HG03196 (cell line): ENCODE measurements at regions not wholly inside any gene's neighbourhood (a gene's known extent, or its start where the extent isn't known, plus 50 kb on each side); places are given as distances from the start of the nearest gene placed in this dataset.

Experiments
- ATAC-seq: cut with Tn5 transposase; IDR thresholded peaks from one replicate; pipeline ENCODE4 v1.9.1; 2021; ENCODE audit not compliant: unreplicated experiment

DNA sequence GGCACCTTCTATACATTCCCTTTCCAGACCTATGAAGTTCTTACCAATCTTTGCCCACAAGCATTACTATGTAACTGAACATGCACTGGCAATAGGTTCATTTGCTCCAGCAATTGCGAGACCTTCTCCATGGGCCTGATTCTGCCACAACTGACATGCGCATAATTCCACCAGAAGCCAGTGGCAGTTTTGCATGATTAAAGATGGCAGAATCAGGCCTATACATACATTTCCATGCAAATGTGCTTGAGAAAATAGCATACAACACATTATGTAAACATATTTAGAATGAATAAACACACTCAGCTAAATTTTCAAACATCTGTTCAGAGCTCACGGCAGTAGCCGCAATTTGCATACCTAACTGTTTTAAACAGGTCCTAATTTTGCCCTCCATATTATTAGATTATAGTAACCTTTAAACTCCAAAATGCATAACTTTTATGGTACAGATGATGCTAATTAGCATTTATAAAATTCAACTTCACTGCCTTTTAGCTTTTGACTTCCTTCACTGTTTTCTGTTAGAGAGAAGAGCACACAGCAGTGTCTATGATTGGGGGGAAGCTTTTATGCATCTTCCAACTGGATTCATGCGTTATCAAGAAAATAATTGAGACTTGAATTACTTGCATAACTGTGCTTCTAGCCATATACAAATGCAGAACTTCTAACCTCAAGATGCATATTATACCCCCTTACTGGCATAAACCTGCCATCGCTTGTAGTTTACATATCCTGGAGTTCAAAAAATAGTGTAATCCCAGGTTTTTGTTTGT is 155.3 kb upstream of the CDH19 start:
- no peak for ATAC-seq

DNA sequence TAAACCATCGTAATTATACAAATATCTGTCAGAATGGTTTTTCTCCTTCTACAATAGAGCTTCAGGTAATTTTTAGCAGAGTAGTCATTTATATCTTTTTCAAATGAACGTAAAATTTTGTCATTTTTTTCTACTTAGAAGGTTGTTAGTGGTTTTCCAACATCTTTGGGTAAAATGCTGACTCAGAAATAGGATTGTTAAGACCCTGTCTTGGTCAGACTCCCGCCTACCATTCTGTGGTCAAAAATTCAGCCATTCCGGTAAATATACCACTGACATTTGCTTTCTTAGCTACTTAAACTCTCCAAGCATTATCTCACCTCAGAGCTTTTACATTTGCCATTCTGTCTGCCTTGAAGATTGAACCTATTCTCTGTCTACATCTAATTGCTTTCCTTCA is 154.1 kb upstream of the CDH19 start:
- no peak for ATAC-seq

DNA sequence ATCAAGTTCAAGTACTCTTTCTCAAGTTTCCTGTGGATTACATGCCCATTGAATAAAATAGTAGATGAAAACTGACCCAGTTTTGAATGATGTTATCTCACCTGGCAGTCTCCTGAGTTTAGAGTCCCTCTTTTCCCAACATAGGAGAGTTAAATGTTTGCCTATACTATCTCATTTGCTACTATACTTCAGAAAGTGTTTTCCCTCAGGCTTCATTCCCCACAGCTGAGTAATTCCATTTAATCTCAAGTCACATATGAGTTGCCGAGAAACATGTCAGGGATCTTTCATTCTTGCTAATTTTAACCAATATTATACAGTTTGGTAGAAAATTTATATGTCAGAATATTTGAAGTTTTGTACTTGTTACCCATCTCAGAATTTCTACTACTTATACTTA is 150.4 kb upstream of the CDH19 start:
- ATAC-seq: no peak

DNA sequence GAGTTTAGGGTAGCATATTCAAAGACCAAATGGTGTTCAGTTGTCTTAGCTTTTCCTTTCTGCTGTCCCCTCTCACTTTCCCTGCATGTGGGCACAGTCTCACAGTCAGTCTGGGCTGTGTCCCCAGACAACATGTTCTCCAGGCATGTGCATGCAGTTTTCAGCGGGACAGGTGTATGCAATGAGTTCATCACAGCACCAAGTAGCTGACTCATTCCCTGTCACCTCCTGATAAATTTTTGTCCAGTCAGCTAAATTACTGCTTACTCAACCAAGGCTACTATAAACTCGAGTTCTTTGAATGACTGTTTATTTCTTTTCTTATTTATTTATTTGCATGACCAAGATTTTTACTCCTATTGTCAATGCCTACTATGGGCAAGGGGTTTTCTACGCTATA is 148.8 kb upstream of the CDH19 start:
- ATAC-seq: no peak

- ATAC-seq: no peak
Observed at GRCh38 chr18:66749481-66750035, 145.7 kb upstream of the CDH19 start.

GRCh38 chr18:66749030-66749429 is 145.1 kb upstream of the CDH19 start:
- ATAC-seq: no peak

GRCh38 chr18:66742832-66743231 is 138.9 kb upstream of the CDH19 start:
- no peak for ATAC-seq

DNA sequence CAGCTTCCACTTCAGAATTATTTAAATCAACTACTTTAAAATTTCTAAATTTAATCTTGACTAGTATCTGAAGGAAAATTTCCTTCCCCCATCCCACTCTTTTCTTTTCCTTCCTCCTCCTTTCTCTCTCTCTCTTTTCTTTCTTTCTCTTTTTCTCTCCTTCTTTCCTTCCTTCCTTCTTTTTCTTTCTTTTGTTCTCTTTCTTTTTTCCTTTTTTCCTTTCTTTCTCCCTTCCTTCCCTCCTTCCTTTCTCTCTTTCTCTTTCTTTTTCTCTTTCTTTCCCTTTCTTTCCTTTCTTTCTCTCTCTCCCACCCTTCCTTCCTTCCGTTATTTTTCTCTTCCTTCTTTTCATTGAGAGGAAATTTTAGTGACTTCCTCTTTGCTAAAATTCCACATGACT is 132.0 kb upstream of the CDH19 start:
- no peak for ATAC-seq

- no peak for ATAC-seq
Observed at GRCh38 chr18:66734451-66734850, 130.6 kb upstream of the CDH19 start.

DNA sequence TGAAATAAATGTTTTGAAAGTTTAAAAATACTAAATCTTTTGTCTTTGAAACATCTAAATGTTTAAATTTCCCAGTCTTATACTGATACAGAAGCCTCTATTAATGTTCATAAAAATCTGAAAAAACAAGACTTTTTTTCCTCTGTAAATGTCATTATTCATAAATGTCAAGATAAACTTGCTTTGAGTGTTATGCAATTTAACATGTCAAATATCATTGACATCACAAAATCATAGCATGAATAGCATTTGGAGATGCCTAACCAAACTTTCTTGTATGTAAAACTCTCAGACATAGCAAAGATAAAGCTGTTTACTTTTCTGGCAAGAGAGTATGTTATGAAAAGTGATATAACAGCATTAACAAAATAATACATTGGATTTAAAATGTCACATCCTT is 128.0 kb upstream of the CDH19 start:
- ATAC-seq: no peak

GRCh38 chr18:66729442-66730239 is 125.8 kb upstream of the CDH19 start:
- ATAC-seq: no peak

DNA sequence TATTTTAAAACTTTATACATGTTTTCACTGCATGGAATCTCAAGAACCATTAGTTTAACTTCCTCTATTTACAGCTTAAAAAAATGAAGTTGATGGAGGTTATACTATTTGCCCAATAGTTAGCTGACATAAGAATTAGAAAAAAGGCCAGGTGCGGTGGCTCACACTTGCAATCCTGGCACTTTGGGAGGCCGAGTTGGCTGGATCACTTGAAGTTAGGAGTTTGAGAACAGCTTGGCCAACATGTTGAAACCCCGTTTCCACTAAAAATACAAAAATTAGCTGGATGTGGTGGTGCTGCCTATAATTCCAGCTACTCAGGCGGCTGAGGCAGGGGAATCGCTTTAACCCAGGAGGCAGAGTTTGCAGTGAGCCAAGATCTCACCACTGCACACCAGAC is 125.1 kb upstream of the CDH19 start:
- no peak for ATAC-seq

- ATAC-seq: no peak
Observed at GRCh38 chr18:66727991-66728390, 124.1 kb upstream of the CDH19 start.

GRCh38 chr18:66724664-66725356 is 120.9 kb upstream of the CDH19 start:
- ATAC-seq: no peak

GRCh38 chr18:66722671-66723070 is 118.8 kb upstream of the CDH19 start:
- no peak for ATAC-seq

DNA sequence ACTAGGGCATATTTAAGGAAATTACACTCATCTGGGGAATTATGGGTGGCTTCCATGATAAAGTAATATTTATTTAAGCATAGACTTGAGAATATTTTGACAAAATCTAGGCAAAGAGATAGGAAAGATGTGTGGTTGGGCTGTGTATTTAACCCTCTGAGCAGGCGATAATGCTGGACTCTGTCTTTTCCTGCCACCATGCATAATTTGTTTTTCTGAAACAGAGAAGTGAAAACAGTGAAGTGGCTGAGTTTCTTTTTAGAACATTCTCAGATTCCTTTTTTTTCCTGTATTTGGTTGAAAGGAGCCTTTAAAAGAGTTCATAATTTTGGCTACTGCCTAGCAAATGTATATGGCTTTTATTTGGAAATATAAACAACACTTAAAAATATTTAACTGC is 104.8 kb upstream of the CDH19 start:
- ATAC-seq: no peak

GRCh38 chr18:66707473-66707872 is 103.6 kb upstream of the CDH19 start:
- ATAC-seq: no peak

DNA sequence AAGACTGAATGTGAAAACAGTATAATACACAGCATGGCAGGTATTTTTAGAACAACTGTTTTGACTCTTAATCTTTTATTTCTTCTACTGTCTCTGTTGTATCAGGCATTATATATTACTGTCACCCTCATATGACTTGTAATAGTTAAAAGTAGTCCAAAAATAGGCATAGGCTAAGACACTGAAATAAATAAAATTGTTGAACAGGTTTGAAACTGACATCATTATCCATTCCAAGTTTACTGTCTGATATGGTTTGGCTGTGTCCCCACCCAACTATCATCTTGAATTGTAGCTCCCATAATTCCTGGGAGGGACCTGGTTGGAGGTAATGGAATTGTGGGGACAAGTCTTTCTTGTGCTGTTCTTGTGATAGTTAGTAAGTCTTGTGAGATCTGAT is 91.4 kb upstream of the CDH19 start:
- no peak for ATAC-seq

DNA sequence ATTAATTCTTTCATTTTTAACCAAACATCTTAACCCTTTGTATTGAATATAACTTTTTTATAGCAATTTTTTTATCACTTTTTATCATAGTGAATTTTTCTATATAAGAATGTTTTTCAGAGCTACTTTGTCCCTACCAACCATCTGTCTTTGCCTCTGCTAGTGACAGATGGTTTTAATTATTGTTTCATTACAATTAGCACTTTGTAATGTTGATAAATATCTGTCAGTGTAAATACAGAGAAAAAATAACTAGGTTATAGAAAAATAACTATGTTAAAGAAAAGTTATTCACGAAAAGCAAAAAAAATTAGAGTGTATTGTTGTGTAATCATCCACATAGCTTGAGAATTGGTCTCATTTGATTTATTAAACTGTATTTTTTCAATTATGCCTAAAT is 91.0 kb upstream of the CDH19 start:
- ATAC-seq: no peak

GRCh38 chr18:66687635-66688034 is 83.7 kb upstream of the CDH19 start:
- ATAC-seq: no peak

GRCh38 chr18:66682855-66683322 is 79.0 kb upstream of the CDH19 start:
- ATAC-seq: no peak
